ENCODE measurements at regions not wholly inside any gene's neighbourhood (a gene's known extent, or its start where the extent isn't known, plus 50 kb on each side); places are given as distances from the start of the nearest gene placed in this dataset.

- no peak for TF ChIP-seq CTCF (IDR thresholded peaks at IDR 0.05; ENCODE audit: low read depth, low read length, poor library complexity, severe bottlenecking)
- TF ChIP-seq EZH2phosphoT487 (IDR thresholded peaks at IDR 0.05; ENCODE audit: borderline replicate concordance, low read length), result no peak
Observed at GRCh38 chr18:78894033-78894305, 85.6 kb upstream of the SALL3 start.
